ENCODE measurements at regions not wholly inside any gene's neighbourhood (a gene's known extent, or its start where the extent isn't known, plus 50 kb on each side); places are given as distances from the start of the nearest gene placed in this dataset.

DNA sequence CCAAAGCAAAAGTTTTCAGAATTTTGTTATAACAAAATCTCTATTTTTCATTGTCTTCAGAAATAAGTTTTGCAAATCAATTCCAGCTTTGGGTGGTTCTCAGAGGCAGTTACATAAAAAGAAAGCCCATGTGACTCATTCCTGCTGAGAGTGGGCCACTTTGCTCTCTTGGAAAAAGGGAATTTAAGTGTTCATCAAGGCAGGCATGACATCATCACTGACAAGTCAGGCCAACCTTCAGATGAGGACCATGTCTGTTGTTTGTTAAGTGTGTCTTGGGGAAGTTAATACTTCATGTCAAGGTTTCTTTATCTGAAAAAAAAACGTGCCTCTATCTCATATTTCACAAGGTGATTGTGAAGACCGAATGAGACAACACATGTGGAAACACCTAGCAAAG, 519.8 kb upstream of the TMPO start:
- intact Hi-C loops (cut with DNase I; ENCODE audit: low total_unique reads) = no loop called here
- peaks cover 0 to 7% of the 10 kb centered on the region in 2 donors for H3K9me3 ChIP-seq
- H3K4me3 ChIP-seq = no peak overlapping the region
- TF ChIP-seq POLR2A (IDR thresholded peaks at IDR 0.05) = no peak
- no peak for TF ChIP-seq POLR2AphosphoS5 (IDR thresholded peaks at IDR 0.05)
- TF ChIP-seq, protein P1, sequence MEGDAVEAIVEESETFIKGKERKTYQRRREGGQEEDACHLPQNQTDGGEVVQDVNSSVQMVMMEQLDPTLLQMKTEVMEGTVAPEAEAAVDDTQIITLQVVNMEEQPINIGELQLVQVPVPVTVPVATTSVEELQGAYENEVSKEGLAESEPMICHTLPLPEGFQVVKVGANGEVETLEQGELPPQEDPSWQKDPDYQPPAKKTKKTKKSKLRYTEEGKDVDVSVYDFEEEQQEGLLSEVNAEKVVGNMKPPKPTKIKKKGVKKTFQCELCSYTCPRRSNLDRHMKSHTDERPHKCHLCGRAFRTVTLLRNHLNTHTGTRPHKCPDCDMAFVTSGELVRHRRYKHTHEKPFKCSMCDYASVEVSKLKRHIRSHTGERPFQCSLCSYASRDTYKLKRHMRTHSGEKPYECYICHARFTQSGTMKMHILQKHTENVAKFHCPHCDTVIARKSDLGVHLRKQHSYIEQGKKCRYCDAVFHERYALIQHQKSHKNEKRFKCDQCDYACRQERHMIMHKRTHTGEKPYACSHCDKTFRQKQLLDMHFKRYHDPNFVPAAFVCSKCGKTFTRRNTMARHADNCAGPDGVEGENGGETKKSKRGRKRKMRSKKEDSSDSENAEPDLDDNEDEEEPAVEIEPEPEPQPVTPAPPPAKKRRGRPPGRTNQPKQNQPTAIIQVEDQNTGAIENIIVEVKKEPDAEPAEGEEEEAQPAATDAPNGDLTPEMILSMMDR (IDR thresholded peaks at IDR 0.05) = no peak
- no peaks in the 10 kb centered on the region for H3K4me1 ChIP-seq
- H3K27ac ChIP-seq = no peak overlapping the region
- H3K36me3 ChIP-seq = no peaks in the 10 kb centered on the region
- no peaks in the 10 kb centered on the region for H3K27me3 ChIP-seq
- no peak for DNase-seq (ENCODE audit: low spot score in 2 of 2)

DNA sequence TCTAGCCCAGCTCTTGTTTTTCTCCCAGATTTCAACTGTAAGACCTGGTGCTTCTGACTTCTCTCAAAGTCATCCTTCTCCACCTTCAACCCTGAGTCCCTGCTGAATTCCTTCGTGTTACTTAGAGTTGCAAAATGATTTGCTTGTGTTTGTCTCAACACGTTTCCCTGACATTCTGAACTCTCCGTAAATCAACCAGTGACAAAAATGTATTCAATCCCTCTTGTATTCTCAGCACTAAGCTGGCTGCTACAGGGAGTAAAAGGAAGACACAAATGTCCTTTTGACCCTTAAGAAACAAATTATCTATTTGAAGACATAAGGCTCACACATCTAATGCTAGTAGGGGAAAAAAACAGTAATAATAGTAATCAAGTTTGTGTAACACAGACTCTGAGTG, 514.0 kb upstream of the TMPO start:
- Histone ChIP-seq H3K9me3 (no peaks in the 10 kb centered on the region), H3K4me1 (no peaks in the 10 kb centered on the region), H3K36me3 (no peaks in the 10 kb centered on the region), H3K27ac (no peak overlapping the region), H3K4me3 (no peak overlapping the region), H3K27me3 (no peaks in the 10 kb centered on the region)
- TF ChIP-seq, protein P1 (IDR thresholded peaks at IDR 0.05) = no peak
- TF ChIP-seq POLR2AphosphoS5 (IDR thresholded peaks at IDR 0.05) (no peak), POLR2A (IDR thresholded peaks at IDR 0.05) (no peak)
- intact Hi-C loops (cut with DNase I; ENCODE audit: low total_unique reads) = loop anchor here (5.0 kb wide), 1 partner anchor 646 kb away; the partner anchor contains the start of gene APAF1
- no peak for DNase-seq (ENCODE audit: low spot score in 2 of 2)

DNA sequence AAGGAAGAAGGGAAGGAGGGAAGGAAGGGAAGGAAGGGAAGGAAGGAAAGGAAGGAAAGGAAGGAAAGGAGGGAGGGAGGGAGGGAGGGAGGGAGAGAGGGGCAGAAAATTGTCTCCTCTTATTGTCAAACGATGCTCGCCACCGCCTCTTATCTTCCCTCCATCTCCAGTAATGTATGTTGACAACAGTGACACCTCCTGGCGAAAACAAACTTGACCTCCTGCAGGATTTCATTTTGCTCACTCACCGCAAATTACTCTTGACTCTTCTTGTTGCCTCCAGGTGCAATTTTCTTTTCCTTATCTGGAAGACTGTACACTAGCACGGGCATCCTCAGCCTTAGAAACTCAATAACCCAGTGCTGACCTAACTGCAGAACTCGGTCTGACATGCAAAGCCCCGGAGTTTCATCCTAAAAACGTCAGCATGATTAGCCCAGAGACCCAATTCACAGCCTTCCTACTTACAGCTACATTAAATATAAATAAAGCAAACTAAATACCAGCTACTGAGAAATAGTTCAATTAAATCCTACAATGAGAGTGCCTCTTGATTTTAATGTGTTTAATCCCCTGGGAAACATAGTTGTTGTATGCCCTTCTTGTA, 512.4 kb upstream of the TMPO start:
- H3K27me3 ChIP-seq = no peaks in the 10 kb centered on the region
- DNase-seq (ENCODE audit: low spot score in 2 of 2) = peak in 1 of 2 donors; percentile 30

DNA sequence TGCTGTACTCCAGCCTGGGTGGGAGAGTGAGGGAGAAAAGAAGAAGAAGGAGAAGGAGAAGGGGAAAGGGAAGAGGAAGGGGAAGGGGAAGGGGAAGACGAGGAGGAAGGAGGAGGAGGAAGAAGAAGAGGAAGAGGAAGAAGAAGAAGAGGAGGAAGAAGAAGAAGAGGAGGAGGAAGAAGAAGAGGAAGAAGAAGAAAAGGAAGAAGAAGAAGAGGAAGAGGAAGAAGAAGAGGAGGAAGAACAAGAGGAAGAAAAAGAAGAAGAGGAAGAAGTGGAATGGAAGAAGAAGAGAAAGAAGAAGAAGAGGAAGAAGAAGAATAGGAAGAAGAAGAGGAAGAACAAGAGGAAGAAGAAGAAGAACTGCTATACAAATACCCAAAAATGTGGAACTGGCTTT, 507.4 kb upstream of the TMPO start:
- Histone ChIP-seq H3K27ac (no peak overlapping the region), H3K9me3 (no peaks in the 10 kb centered on the region), H3K27me3 (no peaks in the 10 kb centered on the region), H3K36me3 (no peaks in the 10 kb centered on the region), H3K4me1 (no peaks in the 10 kb centered on the region), H3K4me3 (no peak overlapping the region)
- no peak for TF ChIP-seq POLR2AphosphoS5 (IDR thresholded peaks at IDR 0.05)
- TF ChIP-seq, protein P1 (IDR thresholded peaks at IDR 0.05) = no peak
- no peak for TF ChIP-seq POLR2A (IDR thresholded peaks at IDR 0.05)
- intact Hi-C loops (cut with DNase I; ENCODE audit: low total_unique reads) = no loop called here
- no peak for DNase-seq (ENCODE audit: low spot score in 2 of 2)

More for the DNA sequence above, 512.4 kb upstream of the TMPO start:
- H3K4me1 ChIP-seq = no peaks in the 10 kb centered on the region
- intact Hi-C loops (cut with DNase I; ENCODE audit: low total_unique reads) = loop anchor here (5.0 kb wide), 1 partner anchor 644 kb away; the partner anchor contains the start of gene APAF1
- H3K4me3 ChIP-seq = no peak overlapping the region
- H3K9me3 ChIP-seq = no peaks in the 10 kb centered on the region
- no peaks in the 10 kb centered on the region for H3K36me3 ChIP-seq
- H3K27ac ChIP-seq = no peak overlapping the region
- TF ChIP-seq POLR2AphosphoS5 (IDR thresholded peaks at IDR 0.05) = no peak
- TF ChIP-seq, protein P1 (IDR thresholded peaks at IDR 0.05) = peak in 2 of 3 donors; percentile 29 to 43

DNA sequence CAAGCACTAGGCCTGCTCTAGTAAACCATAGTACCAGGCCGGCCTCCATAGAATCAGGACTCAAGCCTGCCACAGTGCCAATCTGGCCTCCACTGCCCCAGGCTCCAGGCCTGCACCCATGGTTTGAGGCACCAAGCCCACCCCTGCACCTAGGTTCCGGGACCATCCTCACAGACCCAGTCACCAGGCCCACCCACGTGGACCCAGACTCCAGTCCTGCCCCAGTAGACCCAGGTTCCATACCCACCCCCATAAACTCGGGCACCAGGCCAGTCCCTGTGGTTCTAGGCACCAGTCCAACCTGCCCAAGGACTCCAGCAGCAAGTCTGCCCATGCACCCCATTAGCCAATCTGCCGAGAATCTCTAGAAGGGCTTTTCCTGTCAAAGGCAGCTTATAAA, 501.8 kb upstream of the TMPO start:
- H3K9me3 ChIP-seq = no peaks in the 10 kb centered on the region
- no peak for DNase-seq (ENCODE audit: low spot score in 2 of 2)
- no peaks in the 10 kb centered on the region for H3K4me1 ChIP-seq
- H3K27ac ChIP-seq = no peak overlapping the region
- H3K27me3 ChIP-seq = no peaks in the 10 kb centered on the region
- TF ChIP-seq POLR2A (IDR thresholded peaks at IDR 0.05) (no peak), POLR2AphosphoS5 (IDR thresholded peaks at IDR 0.05) (no peak)
- TF ChIP-seq, protein P1 (IDR thresholded peaks at IDR 0.05) = no peak
- intact Hi-C loops (cut with DNase I; ENCODE audit: low total_unique reads) = no loop called here
- H3K36me3 ChIP-seq = no peaks in the 10 kb centered on the region
- H3K4me3 ChIP-seq = no peak overlapping the region

Data from breast epithelium (tissue), 4 donors.